Skeletal muscle tissue (tissue), 3 donors: ENCODE measurements at regions not wholly inside any gene's neighbourhood (a gene's known extent, or its start where the extent isn't known, plus 50 kb on each side); places are given as distances from the start of the nearest gene placed in this dataset.
"Not testable (repeated sequence)": the region's sequence is repeated elsewhere in the genome, so short reads cannot be mapped to it uniquely, and the experiment has no call there.

ENCODE experiments used
- H3K27ac ChIP-seq: one replicate; pipeline ENCODE4 v1.7.0; 2013; ENCODE audit warnings: mild to moderate bottlenecking, low read depth, low read length, inconsistent platforms
- H3K27me3 ChIP-seq, 3 donors: one replicate each; pipeline ENCODE4 v1.7.0; 2013; ENCODE audit warnings: low read length in 3 of 3; ENCODE audit not compliant: control insufficient read depth in 3 of 3, insufficient read depth in 3 of 3
- H3K36me3 ChIP-seq, 3 donors: one replicate each; pipeline ENCODE4 v1.7.0; 2013; ENCODE audit warnings: low read length in 3 of 3; ENCODE audit not compliant: control insufficient read depth in 3 of 3, insufficient read depth in 3 of 3
- H3K4me1 ChIP-seq, 3 donors: one replicate each; pipeline ENCODE4 v1.7.0; 2013; ENCODE audit warnings: low read length in 3 of 3, mild to moderate bottlenecking in 3 of 3; ENCODE audit not compliant: control insufficient read depth in 3 of 3, insufficient read depth in 3 of 3
- H3K4me3 ChIP-seq, 3 donors: one replicate each; pipeline ENCODE4 v1.7.0; 2013; ENCODE audit warnings: low read length in 3 of 3
- H3K9ac ChIP-seq, 3 donors: one replicate each; pipeline ENCODE4 v1.7.0; 2013; ENCODE audit warnings: low read length in 3 of 3, mild to moderate bottlenecking in 3 of 3, moderate library complexity in 2 of 3, low read depth in 1 of 3
- H3K9me3 ChIP-seq, 3 donors: one replicate each; pipeline ENCODE4 v1.7.0; 2013; ENCODE audit warnings: low read length in 3 of 3; ENCODE audit not compliant: control insufficient read depth in 3 of 3
- donor health status: Osteomylitis.

DNA sequence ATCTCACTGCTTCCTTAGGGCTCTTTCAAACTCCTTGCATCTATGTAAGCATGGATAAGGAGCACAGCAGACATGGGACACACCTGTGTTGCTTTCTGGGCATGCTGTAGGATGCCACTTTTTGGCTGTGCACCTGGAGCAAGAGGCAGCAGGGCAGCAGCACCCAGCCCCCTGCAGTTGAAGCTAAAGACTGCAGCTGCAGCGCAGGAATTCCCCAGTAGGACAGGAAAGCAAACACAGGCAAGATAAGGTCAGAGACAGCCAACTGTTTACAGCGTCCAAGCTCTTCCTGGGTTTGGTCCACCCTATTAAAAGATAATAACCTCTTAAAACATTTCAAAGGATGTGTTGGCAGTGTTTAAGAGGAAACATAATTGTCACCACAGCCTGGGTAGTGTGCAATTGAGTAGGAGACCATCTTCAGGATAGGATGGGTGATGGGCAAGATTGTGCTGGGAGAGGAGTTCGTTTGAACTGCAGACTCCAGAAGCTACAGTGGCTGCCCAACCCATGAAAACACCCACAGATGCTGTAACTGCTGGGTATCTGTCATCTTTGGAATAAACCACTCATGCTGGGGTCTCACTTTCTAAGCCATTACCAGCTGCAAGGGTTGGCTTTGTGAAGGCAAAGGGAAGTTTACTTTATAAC is 242.3 kb upstream of the PLGLB1 start:
- not testable (repeated sequence) for H3K9ac ChIP-seq, H3K4me1 ChIP-seq, H3K27me3 ChIP-seq, H3K9me3 ChIP-seq, H3K36me3 ChIP-seq, H3K27ac ChIP-seq, H3K4me3 ChIP-seq

DNA sequence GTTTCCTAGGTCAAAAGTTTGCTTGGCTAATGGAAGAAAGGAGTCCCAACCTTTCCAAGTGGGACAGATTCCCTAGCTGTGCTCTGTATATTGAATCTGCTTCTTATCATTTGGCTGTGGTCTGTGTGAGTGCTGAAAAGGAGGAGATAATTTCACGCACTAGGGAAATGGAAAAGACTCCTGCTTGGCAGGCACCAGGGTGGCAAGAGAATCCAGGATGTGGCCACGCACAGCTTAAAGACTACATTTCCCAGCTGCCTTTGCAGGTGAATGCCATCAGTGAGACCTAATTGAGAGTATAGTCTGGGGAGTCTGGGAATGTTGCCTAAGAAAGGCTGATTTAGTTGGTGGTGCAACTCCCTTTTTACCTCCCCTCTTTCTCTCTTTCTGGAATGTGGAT is 253.5 kb upstream of the PLGLB1 start:
- not testable (repeated sequence) for H3K9ac ChIP-seq, H3K27me3 ChIP-seq, H3K9me3 ChIP-seq

DNA sequence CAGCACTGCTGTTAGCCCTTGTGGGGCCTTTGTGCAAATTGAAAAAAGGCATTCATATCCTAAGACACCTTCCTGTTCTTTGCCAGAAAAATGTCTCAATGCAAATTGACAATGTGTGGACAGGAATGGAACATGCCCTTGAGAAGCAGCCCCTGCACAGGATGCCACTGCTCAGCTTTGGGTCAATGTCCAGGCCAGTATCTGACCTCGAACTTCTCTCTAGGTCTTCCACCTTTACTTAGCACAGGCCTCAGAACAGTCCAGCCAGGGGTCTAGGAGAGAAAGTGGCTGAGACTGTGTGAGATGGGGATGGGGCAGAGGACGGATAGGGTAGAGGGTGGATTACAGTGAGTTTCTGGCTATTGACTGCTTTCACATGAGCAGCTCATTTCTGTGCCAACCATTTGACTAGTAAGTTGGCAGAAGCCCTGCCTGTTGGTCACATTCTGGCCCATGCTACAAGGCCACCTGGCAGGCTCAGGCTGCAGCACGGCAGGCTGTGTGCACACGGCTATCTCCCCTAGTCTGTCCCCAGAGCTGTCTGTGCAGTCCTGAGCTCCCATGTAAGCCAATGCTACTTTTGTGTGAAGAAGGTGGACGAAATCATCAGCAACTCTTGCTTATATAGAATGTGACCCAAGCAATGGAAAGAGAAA is 254.5 kb upstream of the PLGLB1 start:
- H3K27me3 ChIP-seq, H3K9ac ChIP-seq, H3K27ac ChIP-seq, H3K36me3 ChIP-seq, H3K9me3 ChIP-seq, H3K4me1 ChIP-seq, H3K4me3 ChIP-seq: not testable (repeated sequence)

More for the DNA sequence above, 253.5 kb upstream of the PLGLB1 start:
- not testable (repeated sequence) for H3K4me1 ChIP-seq, H3K27ac ChIP-seq, H3K36me3 ChIP-seq, H3K4me3 ChIP-seq

DNA sequence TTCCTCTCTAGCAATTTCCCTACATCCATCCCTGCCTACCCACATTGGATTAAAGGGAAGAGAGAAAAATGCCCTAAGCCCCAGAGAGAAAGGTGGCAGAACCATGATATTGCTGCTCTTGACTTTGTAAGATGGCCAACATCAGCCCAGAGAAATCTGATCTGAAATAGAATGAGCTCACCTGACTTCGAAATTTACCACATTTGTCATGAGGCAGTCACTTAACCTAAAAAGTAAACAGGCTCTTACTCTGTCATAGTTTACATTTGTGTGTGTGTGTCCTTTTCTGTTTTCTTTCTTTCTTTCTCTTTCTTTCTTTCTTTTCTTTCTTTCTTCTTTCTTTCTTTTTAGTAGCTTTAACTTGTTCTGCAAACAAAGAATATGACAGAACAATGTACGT is 255.0 kb upstream of the PLGLB1 start:
- not testable (repeated sequence) for H3K4me1 ChIP-seq, H3K36me3 ChIP-seq, H3K9me3 ChIP-seq, H3K4me3 ChIP-seq, H3K9ac ChIP-seq, H3K27ac ChIP-seq, H3K27me3 ChIP-seq

DNA sequence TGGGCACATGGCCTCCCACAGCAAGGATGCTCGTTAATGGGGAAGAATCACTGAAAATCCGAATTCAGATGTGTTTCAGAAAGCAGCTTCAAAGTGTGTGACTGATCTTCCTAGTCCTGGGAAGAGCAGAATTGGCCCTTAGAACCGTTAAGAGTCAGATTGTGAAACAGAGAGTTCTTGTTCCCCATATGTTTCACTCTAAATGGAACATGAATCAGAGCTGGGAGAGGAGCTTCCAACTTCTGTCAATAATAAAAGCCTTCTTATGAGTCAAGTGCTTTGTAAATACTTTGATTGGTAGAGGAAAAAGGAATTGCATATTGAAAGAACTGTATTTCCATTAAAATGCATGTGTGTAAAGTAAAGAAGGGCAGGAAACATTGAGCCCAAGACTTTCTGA is 256.1 kb upstream of the PLGLB1 start:
- not testable (repeated sequence) for H3K4me1 ChIP-seq, H3K27me3 ChIP-seq, H3K4me3 ChIP-seq, H3K36me3 ChIP-seq, H3K9ac ChIP-seq, H3K9me3 ChIP-seq, H3K27ac ChIP-seq

DNA sequence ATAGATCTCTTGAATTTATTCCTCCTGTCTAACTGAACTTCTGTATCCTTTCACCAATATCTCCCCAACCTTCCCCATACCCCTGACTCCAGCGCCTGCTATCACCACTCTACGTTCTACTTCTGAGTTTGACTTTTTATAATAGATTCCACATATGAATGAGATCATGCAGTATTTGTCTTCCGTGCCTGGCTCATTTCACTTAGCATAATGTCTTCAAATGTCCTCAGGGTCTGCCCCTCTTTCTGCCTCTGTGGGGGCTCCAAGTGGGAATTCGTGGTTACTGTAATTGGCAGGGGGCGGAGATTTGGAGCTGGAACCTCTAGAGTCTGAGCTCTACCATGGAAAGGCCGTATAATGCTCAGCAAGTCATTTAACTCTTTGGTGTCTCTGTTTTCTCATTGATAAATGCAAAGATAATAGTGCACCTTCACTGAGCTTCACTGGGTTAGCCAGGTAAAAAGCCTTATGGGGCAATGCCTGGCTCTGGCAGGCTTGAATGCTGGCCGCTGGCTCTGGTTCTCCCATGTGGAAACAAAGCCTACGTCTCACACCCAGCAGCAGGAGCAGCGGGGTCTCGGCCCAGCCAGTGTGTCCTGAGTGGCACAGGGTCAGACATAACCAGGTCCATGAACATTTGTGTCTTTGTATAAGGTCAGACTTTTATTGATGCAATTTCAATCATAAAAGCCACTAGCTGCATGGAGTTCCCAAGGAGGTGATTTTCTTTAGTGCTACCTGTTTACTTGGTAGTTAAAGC is 259.1 kb upstream of the PLGLB1 start:
- H3K4me1 ChIP-seq, H3K27me3 ChIP-seq, H3K36me3 ChIP-seq, H3K27ac ChIP-seq, H3K4me3 ChIP-seq, H3K9ac ChIP-seq, H3K9me3 ChIP-seq: not testable (repeated sequence)

DNA sequence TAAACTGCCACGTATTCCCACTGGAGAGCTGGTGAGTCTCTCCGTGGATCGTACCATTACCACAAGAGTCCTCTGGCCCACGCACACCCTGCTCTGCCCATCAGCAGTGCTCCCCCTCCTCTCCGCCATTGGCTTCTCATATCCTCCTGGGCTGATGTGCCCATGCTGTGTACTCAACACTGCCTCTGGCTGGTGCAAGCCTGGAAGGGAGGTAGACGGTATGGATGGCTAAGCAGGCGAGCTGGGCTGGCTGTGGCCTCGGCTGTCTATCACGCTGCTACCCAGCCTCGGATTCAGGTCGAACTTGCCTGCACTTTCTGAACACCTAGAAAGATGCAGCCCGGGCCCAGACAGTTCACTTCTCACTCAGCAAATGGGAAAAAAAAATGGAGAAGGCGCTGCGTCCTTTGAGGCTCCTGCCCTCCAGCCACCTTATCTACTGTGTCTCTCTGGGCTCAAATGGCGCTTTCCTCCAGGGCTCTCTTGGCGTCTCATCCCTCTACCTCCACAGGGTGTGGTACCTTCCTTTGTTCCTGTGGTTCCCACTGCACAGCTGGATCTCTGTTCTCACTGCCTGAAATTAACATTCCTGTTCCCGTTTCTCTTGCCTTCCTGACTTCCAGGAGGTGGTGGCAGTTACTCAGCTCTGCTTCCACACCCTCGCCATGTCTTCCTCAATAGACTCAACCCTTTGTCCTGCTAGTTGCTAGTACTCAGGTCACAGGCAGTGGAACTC is 262.3 kb upstream of the PLGLB1 start:
- not testable (repeated sequence) for H3K27ac ChIP-seq, H3K4me1 ChIP-seq, H3K4me3 ChIP-seq, H3K27me3 ChIP-seq, H3K9me3 ChIP-seq, H3K36me3 ChIP-seq, H3K9ac ChIP-seq

DNA sequence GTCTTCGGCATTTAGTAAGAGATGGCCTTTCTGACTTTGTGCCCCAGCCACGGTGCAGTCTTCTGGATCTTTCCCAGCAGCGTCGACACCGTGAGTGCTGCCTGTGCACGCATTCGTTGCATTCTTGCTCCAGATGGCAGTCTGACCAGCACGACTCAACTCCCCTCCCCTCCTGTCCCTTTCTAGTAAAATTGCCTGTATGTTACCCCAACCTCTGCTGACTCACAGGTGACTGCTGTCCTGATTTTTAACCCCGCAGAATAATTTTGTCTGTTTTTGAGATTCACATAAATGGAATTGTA is 262.8 kb upstream of the PLGLB1 start:
- H3K9ac ChIP-seq, H3K4me3 ChIP-seq, H3K27me3 ChIP-seq, H3K36me3 ChIP-seq, H3K4me1 ChIP-seq, H3K27ac ChIP-seq, H3K9me3 ChIP-seq: not testable (repeated sequence)

DNA sequence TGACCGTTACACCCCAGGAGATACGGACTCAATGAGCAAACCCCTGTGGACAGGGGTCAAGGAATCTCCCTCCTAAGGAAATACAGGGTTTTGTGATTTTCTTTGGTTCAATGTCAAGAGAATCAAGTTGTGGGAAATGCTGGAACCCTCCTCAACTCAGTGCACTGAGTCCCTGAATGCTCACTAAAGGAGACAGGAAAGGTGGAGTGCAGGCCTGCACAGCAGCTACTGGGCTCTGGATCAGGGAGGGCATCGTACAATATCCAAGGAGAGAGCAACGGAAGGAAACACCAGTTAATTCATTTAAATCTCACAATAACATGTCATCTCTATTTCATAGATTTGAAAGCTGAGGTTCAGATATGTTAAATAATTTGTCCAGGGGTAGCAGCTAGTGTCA is 263.5 kb upstream of the PLGLB1 start:
- not testable (repeated sequence) for H3K4me1 ChIP-seq, H3K9ac ChIP-seq, H3K36me3 ChIP-seq, H3K27ac ChIP-seq, H3K27me3 ChIP-seq, H3K4me3 ChIP-seq, H3K9me3 ChIP-seq

DNA sequence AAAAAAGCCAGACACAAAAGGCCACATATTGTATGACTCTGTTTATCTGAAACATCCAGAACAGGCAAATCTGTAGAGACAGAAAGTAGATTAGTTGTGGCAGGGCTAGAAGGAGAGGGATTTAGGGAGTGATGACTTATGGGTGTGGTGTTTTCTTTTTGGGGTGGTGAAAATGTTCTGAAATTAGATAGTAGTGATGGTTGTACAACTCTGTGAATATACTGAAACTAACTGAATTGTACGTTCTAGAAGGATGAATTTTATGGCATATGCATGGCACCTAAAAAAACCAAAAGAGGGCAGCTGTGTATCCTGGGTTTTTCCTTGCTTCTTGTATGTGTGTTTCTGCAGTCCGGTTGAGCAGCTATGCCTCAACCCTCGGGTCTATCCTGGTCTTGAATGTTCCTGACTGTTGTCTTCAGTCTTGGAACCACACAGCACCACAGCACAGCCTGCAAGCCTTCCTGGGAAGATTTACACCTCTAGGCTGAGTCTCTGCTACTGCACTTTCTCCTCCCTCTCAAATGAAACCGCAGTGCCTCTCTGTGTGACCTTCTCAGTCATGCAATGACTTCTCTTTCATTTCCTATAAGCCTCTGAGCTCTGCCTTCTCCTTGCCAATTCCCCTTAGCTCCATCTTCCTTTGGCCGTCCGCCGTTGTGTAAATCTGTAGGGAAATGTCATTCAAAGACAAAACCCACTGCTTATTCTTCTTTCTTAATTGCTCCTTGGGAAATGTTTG is 269.1 kb upstream of the PLGLB1 start:
- H3K4me1 ChIP-seq, H3K4me3 ChIP-seq, H3K27ac ChIP-seq, H3K27me3 ChIP-seq, H3K9ac ChIP-seq, H3K9me3 ChIP-seq, H3K36me3 ChIP-seq: not testable (repeated sequence)
